HL-60 (cell line): ENCODE measurements at regions not wholly inside any gene's neighbourhood (a gene's known extent, or its start where the extent isn't known, plus 50 kb on each side); places are given as distances from the start of the nearest gene placed in this dataset.

Experiments
- DNase-seq, 2 experiments: peaks; one replicate each; pipeline ENCODE4 v3.0.0-alpha.2; 2010 to 2020; ENCODE audit warnings: low read depth in 1 of 2, low spot score in 1 of 2
- H3K27ac ChIP-seq: fragments of 250-450 bp; sonication (Bioruptor Pico); replicated peaks from 2 replicates; pipeline ENCODE4 v1.5.1; 2020; ENCODE audit warnings: mild to moderate bottlenecking, moderate library complexity
- H3K27me3 ChIP-seq: fragments of 250-450 bp; sonication (Bioruptor Pico); 2 replicates; pipeline ENCODE4 v1.5.1; 2021; ENCODE audit warnings: mild to moderate bottlenecking, moderate library complexity; ENCODE audit not compliant: insufficient read depth, poor library complexity, severe bottlenecking
- H3K4me3 ChIP-seq: replicated peaks from 2 replicates; pipeline ENCODE4 v1.5.1; 2011; ENCODE audit warnings: mild to moderate bottlenecking, control low read depth, low read length; ENCODE audit not compliant: insufficient read depth
- CTCF ChIP-seq: IDR thresholded peaks from one replicate; pipeline ENCODE4 v1.5.1; 2011; ENCODE audit warnings: low read length, control low read depth, inconsistent platforms; ENCODE audit not compliant: insufficient read depth
- GABPA ChIP-seq: IDR thresholded peaks from 2 replicates; pipeline ENCODE4 v1.6.1; 2012; ENCODE audit warnings: low read depth
- POLR2AphosphoS5 ChIP-seq: IDR thresholded peaks from 2 replicates; pipeline ENCODE4 v1.6.1; 2012; ENCODE audit warnings: low read depth
- REST ChIP-seq: IDR thresholded peaks from 2 replicates; pipeline ENCODE4 v1.6.1; 2012; ENCODE audit warnings: low read depth; ENCODE audit not compliant: insufficient replicate concordance
- SPI1 ChIP-seq: IDR thresholded peaks from 2 replicates; pipeline ENCODE4 v1.6.1; 2012; ENCODE audit warnings: low read depth, mild to moderate bottlenecking, borderline replicate concordance

GRCh38 chr16:59854846-59855439 lies 1120.8 kb upstream of the GOT2 start:
- no peak for DNase-seq
- Histone ChIP-seq H3K27me3 (no peaks in the 10 kb centered on the region), H3K4me3 (no peak overlapping the region), H3K27ac (no peak overlapping the region)
- TF ChIP-seq REST = no peak
- no peak for TF ChIP-seq SPI1
- no peak for TF ChIP-seq CTCF
- TF ChIP-seq POLR2AphosphoS5 = no peak
- TF ChIP-seq GABPA = no peak

- TF ChIP-seq REST (no peak), CTCF (no peak), SPI1 (no peak), POLR2AphosphoS5 (no peak), GABPA (no peak)
- Histone ChIP-seq H3K27me3 (no peaks in the 10 kb centered on the region), H3K4me3 (no peak overlapping the region), H3K27ac (no peak overlapping the region)
- DNase-seq = no peak
These were observed 1115.6 kb upstream of the GOT2 start for GRCh38 chr16:59849716-59850115.

- Histone ChIP-seq H3K27ac (no peak overlapping the region), H3K27me3 (no peaks in the 10 kb centered on the region), H3K4me3 (no peak overlapping the region)
- no peak for DNase-seq
- no peak for TF ChIP-seq SPI1
- TF ChIP-seq POLR2AphosphoS5 = no peak
- TF ChIP-seq GABPA = no peak
- TF ChIP-seq CTCF = no peak
- no peak for TF ChIP-seq REST
These were observed 1114.2 kb upstream of the GOT2 start for GRCh38 chr16:59848296-59848695.
